22Rv1 (cell line): ENCODE measurements at regions not wholly inside any gene's neighbourhood (a gene's known extent, or its start where the extent isn't known, plus 50 kb on each side); places are given as distances from the start of the nearest gene placed in this dataset.

Experiments used
- ZFX ChIP-seq: fragments of 450-650 bp; IDR thresholded peaks from 2 replicates; pipeline ENCODE4 v1.6.1; 2017; ENCODE audit warnings: antibody characterized with exemption, borderline replicate concordance
- TF ChIP-seq, protein P1 (sequence below): fragments of 450-650 bp; IDR thresholded peaks from 2 replicates; pipeline ENCODE4 v1.5.1; 2017; ENCODE audit warnings: mild to moderate bottlenecking

DNA sequence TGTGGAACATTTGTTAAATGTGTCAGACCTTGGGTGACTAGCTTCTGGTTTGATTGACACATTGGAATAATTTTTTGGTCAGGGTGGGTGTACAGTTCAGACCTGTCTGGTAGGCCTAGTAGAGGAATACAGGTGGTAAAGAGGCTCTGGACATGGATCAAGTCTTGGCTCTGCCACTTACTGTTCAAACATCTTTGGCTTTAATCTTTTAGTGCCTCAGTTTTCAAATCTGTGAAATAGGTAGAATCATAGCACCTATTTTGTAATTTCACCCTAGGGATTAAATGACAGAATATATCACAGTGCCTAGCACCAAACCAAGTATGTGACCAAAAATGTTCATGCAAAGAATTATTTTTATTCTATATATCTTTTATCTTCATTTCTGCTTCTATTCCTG is 340.4 kb downstream of the RPS6KC1 start:
- TF ChIP-seq, protein P1, sequence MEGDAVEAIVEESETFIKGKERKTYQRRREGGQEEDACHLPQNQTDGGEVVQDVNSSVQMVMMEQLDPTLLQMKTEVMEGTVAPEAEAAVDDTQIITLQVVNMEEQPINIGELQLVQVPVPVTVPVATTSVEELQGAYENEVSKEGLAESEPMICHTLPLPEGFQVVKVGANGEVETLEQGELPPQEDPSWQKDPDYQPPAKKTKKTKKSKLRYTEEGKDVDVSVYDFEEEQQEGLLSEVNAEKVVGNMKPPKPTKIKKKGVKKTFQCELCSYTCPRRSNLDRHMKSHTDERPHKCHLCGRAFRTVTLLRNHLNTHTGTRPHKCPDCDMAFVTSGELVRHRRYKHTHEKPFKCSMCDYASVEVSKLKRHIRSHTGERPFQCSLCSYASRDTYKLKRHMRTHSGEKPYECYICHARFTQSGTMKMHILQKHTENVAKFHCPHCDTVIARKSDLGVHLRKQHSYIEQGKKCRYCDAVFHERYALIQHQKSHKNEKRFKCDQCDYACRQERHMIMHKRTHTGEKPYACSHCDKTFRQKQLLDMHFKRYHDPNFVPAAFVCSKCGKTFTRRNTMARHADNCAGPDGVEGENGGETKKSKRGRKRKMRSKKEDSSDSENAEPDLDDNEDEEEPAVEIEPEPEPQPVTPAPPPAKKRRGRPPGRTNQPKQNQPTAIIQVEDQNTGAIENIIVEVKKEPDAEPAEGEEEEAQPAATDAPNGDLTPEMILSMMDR: no peak
- no peak for TF ChIP-seq ZFX
